ENCODE measurements at regions not wholly inside any gene's neighbourhood (a gene's known extent, or its start where the extent isn't known, plus 50 kb on each side); places are given as distances from the start of the nearest gene placed in this dataset.

DNA sequence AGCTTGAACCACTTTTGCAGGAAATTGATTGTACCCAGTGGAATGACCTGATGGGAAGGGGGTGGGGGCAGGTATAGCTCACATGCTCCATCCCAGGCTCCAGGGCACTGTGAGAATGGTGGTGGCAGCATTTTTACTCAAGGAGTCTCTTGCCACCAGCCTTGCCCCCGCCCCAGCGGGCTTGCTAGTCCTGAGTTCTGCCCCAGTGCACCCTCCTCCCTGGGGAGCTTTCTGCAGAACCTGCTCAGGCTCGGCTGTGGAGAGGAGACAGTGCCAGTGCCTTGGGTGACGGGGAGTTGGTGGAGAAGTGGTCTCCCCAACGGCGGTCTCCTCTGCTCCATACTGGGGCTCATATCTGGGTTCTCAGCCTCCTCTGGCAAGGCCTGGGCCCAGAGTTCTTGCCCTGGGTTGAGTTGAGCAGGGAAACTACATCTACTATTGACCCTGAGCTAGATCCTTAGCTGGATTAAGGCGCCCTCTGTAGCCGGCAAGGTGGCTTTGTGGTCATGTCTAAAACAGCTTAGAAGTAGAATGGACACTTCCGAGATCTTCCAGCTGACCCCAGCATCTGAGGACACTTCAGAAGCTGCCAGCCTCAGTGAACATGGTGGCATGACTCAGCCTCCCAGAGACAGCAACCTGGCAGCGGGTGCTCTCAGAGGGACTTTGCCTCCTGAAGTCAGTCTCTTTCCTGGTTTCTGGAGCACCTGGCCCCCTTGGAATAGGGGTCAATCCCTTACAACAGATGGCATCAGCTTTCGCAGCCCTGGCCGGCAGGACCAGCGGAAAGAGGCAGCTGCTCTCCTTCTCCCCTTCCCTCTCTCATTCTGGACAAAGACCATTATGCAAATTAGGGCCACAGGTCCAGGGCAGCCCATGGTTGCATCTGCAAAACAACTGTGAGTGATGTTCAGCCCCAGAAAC lies 363.4 kb upstream of the MKI67 start:
- Mint-ChIP-seq H3K27ac (ENCODE audit: unreplicated experiment) (no peak overlapping the region), H3K9me3 (peaks cover 2% of the 10 kb centered on the region), H3K4me3 (no peak overlapping the region), H3K36me3 (ENCODE audit: low read depth) (no peaks in the 10 kb centered on the region), H3K27me3 (ENCODE audit: low read depth) (no peaks in the 10 kb centered on the region), H3K4me1 (peaks cover 4% of the 10 kb centered on the region)
- TF ChIP-seq, protein P1, sequence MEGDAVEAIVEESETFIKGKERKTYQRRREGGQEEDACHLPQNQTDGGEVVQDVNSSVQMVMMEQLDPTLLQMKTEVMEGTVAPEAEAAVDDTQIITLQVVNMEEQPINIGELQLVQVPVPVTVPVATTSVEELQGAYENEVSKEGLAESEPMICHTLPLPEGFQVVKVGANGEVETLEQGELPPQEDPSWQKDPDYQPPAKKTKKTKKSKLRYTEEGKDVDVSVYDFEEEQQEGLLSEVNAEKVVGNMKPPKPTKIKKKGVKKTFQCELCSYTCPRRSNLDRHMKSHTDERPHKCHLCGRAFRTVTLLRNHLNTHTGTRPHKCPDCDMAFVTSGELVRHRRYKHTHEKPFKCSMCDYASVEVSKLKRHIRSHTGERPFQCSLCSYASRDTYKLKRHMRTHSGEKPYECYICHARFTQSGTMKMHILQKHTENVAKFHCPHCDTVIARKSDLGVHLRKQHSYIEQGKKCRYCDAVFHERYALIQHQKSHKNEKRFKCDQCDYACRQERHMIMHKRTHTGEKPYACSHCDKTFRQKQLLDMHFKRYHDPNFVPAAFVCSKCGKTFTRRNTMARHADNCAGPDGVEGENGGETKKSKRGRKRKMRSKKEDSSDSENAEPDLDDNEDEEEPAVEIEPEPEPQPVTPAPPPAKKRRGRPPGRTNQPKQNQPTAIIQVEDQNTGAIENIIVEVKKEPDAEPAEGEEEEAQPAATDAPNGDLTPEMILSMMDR (conservative IDR thresholded peaks at IDR 0.05) = no peak
- DNase-seq (ENCODE audit: low read depth, low spot score) = no peak

- TF ChIP-seq, protein P1 (conservative IDR thresholded peaks at IDR 0.05) = no peak
- Mint-ChIP-seq H3K27ac (ENCODE audit: unreplicated experiment) (no peak overlapping the region), H3K27me3 (ENCODE audit: low read depth) (no peaks in the 10 kb centered on the region), H3K9me3 (peaks cover 2% of the 10 kb centered on the region), H3K4me3 (no peak overlapping the region), H3K4me1 (peaks cover 4% of the 10 kb centered on the region), H3K36me3 (ENCODE audit: low read depth) (no peaks in the 10 kb centered on the region)
- DNase-seq (ENCODE audit: low read depth, low spot score) = no peak
Observed at GRCh38 chr10:128491686-128492085, 365.5 kb upstream of the MKI67 start.

DNA sequence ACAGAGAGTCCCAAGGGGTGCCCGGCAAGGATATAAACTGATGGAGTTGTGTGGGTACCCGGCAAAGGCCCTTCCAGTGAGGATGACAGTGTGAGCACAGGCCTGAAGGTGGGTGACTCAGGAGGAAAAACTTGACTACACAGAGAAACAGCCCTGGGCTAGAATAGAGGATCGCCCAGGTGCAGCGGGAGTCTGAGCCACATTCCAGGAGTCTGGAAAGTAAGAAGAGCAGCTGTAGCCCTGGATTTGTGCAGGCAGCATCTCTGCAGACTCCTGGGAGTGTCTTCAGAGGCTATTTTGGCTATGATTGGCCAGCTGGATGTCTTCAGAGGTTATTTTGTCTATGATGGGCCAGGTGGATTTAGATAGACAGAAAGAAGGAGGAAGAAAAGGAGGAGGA lies 367.6 kb upstream of the MKI67 start:
- Mint-ChIP-seq H3K36me3 (ENCODE audit: low read depth) (no peaks in the 10 kb centered on the region), H3K9me3 (no peaks in the 10 kb centered on the region), H3K27ac (ENCODE audit: unreplicated experiment) (no peak overlapping the region), H3K4me3 (no peak overlapping the region), H3K4me1 (peaks cover 4% of the 10 kb centered on the region), H3K27me3 (ENCODE audit: low read depth) (no peaks in the 10 kb centered on the region)
- TF ChIP-seq, protein P1 (conservative IDR thresholded peaks at IDR 0.05) = no peak
- no peak for DNase-seq (ENCODE audit: low read depth, low spot score)

GRCh38 chr10:128494665-128495064 lies 368.4 kb upstream of the MKI67 start:
- Mint-ChIP-seq H3K27ac (ENCODE audit: unreplicated experiment) (no peak overlapping the region), H3K9me3 (no peaks in the 10 kb centered on the region), H3K27me3 (ENCODE audit: low read depth) (no peaks in the 10 kb centered on the region), H3K4me1 (peaks cover 4% of the 10 kb centered on the region), H3K4me3 (no peak overlapping the region), H3K36me3 (ENCODE audit: low read depth) (no peaks in the 10 kb centered on the region)
- TF ChIP-seq, protein P1 (conservative IDR thresholded peaks at IDR 0.05) = no peak
- no peak for DNase-seq (ENCODE audit: low read depth, low spot score)

DNA sequence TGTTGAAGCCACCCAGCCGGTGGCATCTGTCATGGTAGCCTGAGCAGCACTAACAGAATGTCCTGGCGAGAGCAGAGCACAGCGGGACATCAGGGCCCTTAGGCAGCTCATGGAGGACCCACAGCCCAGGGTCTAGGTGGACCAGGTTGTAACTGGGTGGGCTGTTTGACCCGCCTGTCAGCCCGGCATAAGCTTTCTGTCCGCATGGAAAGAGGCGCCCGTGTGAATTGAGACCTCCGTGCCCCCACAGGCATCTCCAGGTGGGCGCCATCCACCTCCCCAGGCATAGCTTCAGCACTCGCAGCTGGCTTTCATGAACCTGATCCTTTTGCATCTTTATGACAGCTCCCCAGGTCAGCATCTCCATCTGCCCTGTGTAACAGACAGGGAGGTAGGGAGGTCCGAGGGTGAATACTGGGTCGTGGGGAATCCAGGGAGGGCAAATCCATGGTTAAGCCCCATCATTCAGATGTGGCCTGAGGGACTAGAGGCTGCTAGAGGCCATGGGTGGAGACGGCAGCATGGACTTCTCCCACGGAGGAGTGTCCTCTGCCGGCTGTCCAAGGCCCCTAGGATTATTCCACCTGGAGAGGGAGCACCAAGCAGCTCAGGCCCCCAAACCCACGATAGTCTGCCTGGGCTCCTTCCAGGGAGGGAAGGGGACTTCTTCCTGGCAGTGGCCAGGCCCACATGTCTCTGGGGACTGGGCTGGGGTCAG lies 371.6 kb upstream of the MKI67 start:
- no peaks in the 10 kb centered on the region for H3K4me1 Mint-ChIP-seq
- H3K4me3 Mint-ChIP-seq = no peak overlapping the region
- no peaks in the 10 kb centered on the region for H3K36me3 Mint-ChIP-seq (ENCODE audit: low read depth)
- H3K9me3 Mint-ChIP-seq = no peaks in the 10 kb centered on the region
- DNase-seq (ENCODE audit: low read depth, low spot score) = no peak
- TF ChIP-seq, protein P1 (conservative IDR thresholded peaks at IDR 0.05) = no peak
- no peak overlapping the region for H3K27ac Mint-ChIP-seq (ENCODE audit: unreplicated experiment)
- no peaks in the 10 kb centered on the region for H3K27me3 Mint-ChIP-seq (ENCODE audit: low read depth)

All from neural crest cell (in vitro differentiated cells).